ENCODE measurements at regions not wholly inside any gene's neighbourhood (a gene's known extent, or its start where the extent isn't known, plus 50 kb on each side); places are given as distances from the start of the nearest gene placed in this dataset.

DNA sequence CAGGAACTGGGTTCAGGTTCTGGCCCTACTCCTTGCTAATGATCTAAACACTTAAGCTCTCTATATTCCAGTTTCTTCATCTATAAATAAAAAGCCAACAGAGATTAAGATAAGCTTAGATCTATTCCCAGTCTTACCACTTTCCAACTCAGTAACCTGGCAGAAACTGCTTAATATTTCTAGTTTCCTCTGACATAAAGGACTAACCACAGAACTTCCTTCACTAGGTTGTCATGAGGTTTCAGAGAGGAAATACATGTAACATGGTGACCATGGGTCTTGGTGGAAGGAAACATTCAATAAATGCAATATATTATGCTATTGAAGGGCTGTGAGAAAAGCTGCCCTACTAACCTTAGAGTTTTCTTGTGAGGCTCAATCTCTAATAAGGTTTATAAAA, 114.4 kb upstream of the PDE1A start:
- H3K9me3 ChIP-seq (ENCODE audit: control insufficient read depth, insufficient read depth, low read depth, low read length): no peaks in the 10 kb centered on the region
- no peak for ATAC-seq
- H3K4me3 ChIP-seq (ENCODE audit: low read depth in 2 of 2, low read length in 2 of 2): no peak overlapping the region
- no peaks in the 10 kb centered on the region for H3K27me3 ChIP-seq (ENCODE audit: control insufficient read depth, insufficient read depth, low read length)
- in situ Hi-C loops (cut with HindIII; ENCODE audit: low pct_unique_long_range_greater_than_20kb, low sequenced_read_pairs): no loop called here
- POLR2A ChIA-PET: no interaction called here
- H3K4me1 ChIP-seq (ENCODE audit: control insufficient read depth, insufficient read depth, low read length): no peaks in the 10 kb centered on the region
- intact Hi-C loops (cut with micrococcal nuclease; ENCODE audit: unreplicated experiment): no loop called here
- TF ChIP-seq TCF7L2 (IDR thresholded peaks at IDR 0.05; ENCODE audit: low read depth, low read length) (no peak), POLR2AphosphoS5 (IDR thresholded peaks at IDR 0.05; ENCODE audit: low read depth, low read length) (no peak), SIN3A (IDR thresholded peaks at IDR 0.05; ENCODE audit: borderline replicate concordance, insufficient read depth, low read depth, low read length) (no peak)
- TF ChIP-seq, protein P1, sequence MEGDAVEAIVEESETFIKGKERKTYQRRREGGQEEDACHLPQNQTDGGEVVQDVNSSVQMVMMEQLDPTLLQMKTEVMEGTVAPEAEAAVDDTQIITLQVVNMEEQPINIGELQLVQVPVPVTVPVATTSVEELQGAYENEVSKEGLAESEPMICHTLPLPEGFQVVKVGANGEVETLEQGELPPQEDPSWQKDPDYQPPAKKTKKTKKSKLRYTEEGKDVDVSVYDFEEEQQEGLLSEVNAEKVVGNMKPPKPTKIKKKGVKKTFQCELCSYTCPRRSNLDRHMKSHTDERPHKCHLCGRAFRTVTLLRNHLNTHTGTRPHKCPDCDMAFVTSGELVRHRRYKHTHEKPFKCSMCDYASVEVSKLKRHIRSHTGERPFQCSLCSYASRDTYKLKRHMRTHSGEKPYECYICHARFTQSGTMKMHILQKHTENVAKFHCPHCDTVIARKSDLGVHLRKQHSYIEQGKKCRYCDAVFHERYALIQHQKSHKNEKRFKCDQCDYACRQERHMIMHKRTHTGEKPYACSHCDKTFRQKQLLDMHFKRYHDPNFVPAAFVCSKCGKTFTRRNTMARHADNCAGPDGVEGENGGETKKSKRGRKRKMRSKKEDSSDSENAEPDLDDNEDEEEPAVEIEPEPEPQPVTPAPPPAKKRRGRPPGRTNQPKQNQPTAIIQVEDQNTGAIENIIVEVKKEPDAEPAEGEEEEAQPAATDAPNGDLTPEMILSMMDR (IDR thresholded peaks at IDR 0.05): no peak
- TF ChIP-seq, protein P2, sequence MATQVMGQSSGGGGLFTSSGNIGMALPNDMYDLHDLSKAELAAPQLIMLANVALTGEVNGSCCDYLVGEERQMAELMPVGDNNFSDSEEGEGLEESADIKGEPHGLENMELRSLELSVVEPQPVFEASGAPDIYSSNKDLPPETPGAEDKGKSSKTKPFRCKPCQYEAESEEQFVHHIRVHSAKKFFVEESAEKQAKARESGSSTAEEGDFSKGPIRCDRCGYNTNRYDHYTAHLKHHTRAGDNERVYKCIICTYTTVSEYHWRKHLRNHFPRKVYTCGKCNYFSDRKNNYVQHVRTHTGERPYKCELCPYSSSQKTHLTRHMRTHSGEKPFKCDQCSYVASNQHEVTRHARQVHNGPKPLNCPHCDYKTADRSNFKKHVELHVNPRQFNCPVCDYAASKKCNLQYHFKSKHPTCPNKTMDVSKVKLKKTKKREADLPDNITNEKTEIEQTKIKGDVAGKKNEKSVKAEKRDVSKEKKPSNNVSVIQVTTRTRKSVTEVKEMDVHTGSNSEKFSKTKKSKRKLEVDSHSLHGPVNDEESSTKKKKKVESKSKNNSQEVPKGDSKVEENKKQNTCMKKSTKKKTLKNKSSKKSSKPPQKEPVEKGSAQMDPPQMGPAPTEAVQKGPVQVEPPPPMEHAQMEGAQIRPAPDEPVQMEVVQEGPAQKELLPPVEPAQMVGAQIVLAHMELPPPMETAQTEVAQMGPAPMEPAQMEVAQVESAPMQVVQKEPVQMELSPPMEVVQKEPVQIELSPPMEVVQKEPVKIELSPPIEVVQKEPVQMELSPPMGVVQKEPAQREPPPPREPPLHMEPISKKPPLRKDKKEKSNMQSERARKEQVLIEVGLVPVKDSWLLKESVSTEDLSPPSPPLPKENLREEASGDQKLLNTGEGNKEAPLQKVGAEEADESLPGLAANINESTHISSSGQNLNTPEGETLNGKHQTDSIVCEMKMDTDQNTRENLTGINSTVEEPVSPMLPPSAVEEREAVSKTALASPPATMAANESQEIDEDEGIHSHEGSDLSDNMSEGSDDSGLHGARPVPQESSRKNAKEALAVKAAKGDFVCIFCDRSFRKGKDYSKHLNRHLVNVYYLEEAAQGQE (IDR thresholded peaks at IDR 0.05; ENCODE audit: insufficient read depth in 1 of 2, low read depth in 2 of 2, low read length in 1 of 2): no peak
- CTCF ChIA-PET: no interaction called here
- no peaks in the 10 kb centered on the region for H3K36me3 ChIP-seq (ENCODE audit: control insufficient read depth, insufficient read depth, low read length)
- no peak overlapping the region for H3K27ac ChIP-seq (ENCODE audit: low read length)
- DNase-seq (ENCODE audit: low read depth, low spot score): no peak
- BruUV-seq (replicated peaks): no TSS peak

- Histone ChIP-seq H3K9me3 (ENCODE audit: control insufficient read depth, insufficient read depth, low read depth, low read length) (no peaks in the 10 kb centered on the region), H3K27ac (ENCODE audit: low read length) (no peak overlapping the region), H3K4me1 (ENCODE audit: control insufficient read depth, insufficient read depth, low read length) (no peaks in the 10 kb centered on the region), H3K36me3 (ENCODE audit: control insufficient read depth, insufficient read depth, low read length) (no peaks in the 10 kb centered on the region), H3K4me3 (ENCODE audit: low read depth in 2 of 2, low read length in 2 of 2) (no peak overlapping the region), H3K27me3 (ENCODE audit: control insufficient read depth, insufficient read depth, low read length) (no peaks in the 10 kb centered on the region)
- no peak for ATAC-seq
- TF ChIP-seq SIN3A (IDR thresholded peaks at IDR 0.05; ENCODE audit: borderline replicate concordance, insufficient read depth, low read depth, low read length) (no peak), POLR2AphosphoS5 (IDR thresholded peaks at IDR 0.05; ENCODE audit: low read depth, low read length) (no peak), TCF7L2 (IDR thresholded peaks at IDR 0.05; ENCODE audit: low read depth, low read length) (no peak)
- TF ChIP-seq, protein P2 (IDR thresholded peaks at IDR 0.05; ENCODE audit: insufficient read depth in 1 of 2, low read depth in 2 of 2, low read length in 1 of 2): no peak
- TF ChIP-seq, protein P1 (IDR thresholded peaks at IDR 0.05): no peak
- intact Hi-C loops (cut with micrococcal nuclease; ENCODE audit: unreplicated experiment): no loop called here
- in situ Hi-C loops (cut with HindIII; ENCODE audit: low pct_unique_long_range_greater_than_20kb, low sequenced_read_pairs): no loop called here
- ChIA-PET POLR2A (no interaction called here), CTCF (no interaction called here)
- no peak for DNase-seq (ENCODE audit: low read depth, low spot score)
- BruUV-seq (replicated peaks): no TSS peak
Observed at GRCh38 chr2:182542501-182543258, 115.8 kb upstream of the PDE1A start.

Measured in Panc1 (cell line).